Testis (tissue), 2 donors: ENCODE measurements at regions not wholly inside any gene's neighbourhood (a gene's known extent, or its start where the extent isn't known, plus 50 kb on each side); places are given as distances from the start of the nearest gene placed in this dataset.

Source experiments
- DNase-seq: peaks from one replicate; pipeline ENCODE4 v3.0.0-alpha.2; 2019
- H3K27ac ChIP-seq, 2 donors: fragments of 200-600 bp; sonication (generic); one replicate each; pipeline ENCODE4 v1.5.1; 2019
- H3K27me3 ChIP-seq: fragments of 200-600 bp; sonication (generic); one replicate; pipeline ENCODE4 v1.5.1; 2019
- H3K36me3 ChIP-seq: fragments of 200-600 bp; sonication (generic); one replicate; pipeline ENCODE4 v1.5.1; 2017; ENCODE audit warnings: low read depth; ENCODE audit errors: missing control alignments
- H3K4me1 ChIP-seq: fragments of 200-600 bp; sonication (generic); one replicate; pipeline ENCODE4 v1.5.1; 2019
- H3K4me3 ChIP-seq, 2 donors: fragments of 200-600 bp; sonication (generic); one replicate each; pipeline ENCODE4 v1.5.1; 2017 to 2019
- H3K9me3 ChIP-seq: fragments of 200-600 bp; sonication (generic); one replicate; pipeline ENCODE4 v1.5.1; 2017
- CTCF ChIP-seq, 3 experiments: fragments of 450-650 bp in 2 of 3; fragments of 200-600 bp in 1 of 3; sonication (generic) in 1 of 3; IDR thresholded peaks; one replicate each; pipeline ENCODE4 v1.5.1; 2016 to 2019; ENCODE audit warnings: antibody characterized with exemption in 3 of 3, mild to moderate bottlenecking in 2 of 3, moderate library complexity in 1 of 3
- POLR2A ChIP-seq: fragments of 450-650 bp; IDR thresholded peaks from one replicate; pipeline ENCODE4 v1.6.1; 2017; ENCODE audit warnings: antibody characterized with exemption, mild to moderate bottlenecking, moderate library complexity
- WGBS, 2 donors: methylation state at CpG; one replicate each; pipeline ENCODE4 v1.1.5; 2018; 5-methylcytosine and 5-hydroxymethylcytosine counted together
- intact Hi-C: fragments of 100-400 bp; cut with DNase I; formaldehyde crosslinking; loops from one replicate; pipeline ENCODE4 v1.15.1; 2023; ENCODE audit warnings: low total_unique reads

- Histone ChIP-seq H3K4me1 (no peaks in the 10 kb centered on the region), H3K36me3 (no peaks in the 10 kb centered on the region), H3K9me3 (no peaks in the 10 kb centered on the region), H3K4me3 (no peak overlapping the region), H3K27ac (no peak overlapping the region), H3K27me3 (no peaks in the 10 kb centered on the region)
- no peak for DNase-seq
- WGBS, 2 donors, result 83 to 88% methylated on average over 2 of the region's 2 CpGs
- intact Hi-C loops, result no loop called here
- TF ChIP-seq CTCF (IDR thresholded peaks at IDR 0.05), result no peak
- no peak for TF ChIP-seq POLR2A
Observed at GRCh38 chr17:53499277-53499676, 323.4 kb upstream of the KIF2B start.

GRCh38 chr17:53496356-53496755 is 326.4 kb upstream of the KIF2B start:
- intact Hi-C loops, result no loop called here
- 88 to 96% methylated on average over 1 of the region's 1 CpG for WGBS, 2 donors
- H3K27me3 ChIP-seq, result no peaks in the 10 kb centered on the region
- H3K4me3 ChIP-seq, result no peak overlapping the region
- TF ChIP-seq CTCF (IDR thresholded peaks at IDR 0.05), result no peak
- no peak for TF ChIP-seq POLR2A
- no peaks in the 10 kb centered on the region for H3K36me3 ChIP-seq
- H3K9me3 ChIP-seq, result no peaks in the 10 kb centered on the region
- H3K4me1 ChIP-seq, result no peaks in the 10 kb centered on the region
- no peak overlapping the region for H3K27ac ChIP-seq
- no peak for DNase-seq

DNA sequence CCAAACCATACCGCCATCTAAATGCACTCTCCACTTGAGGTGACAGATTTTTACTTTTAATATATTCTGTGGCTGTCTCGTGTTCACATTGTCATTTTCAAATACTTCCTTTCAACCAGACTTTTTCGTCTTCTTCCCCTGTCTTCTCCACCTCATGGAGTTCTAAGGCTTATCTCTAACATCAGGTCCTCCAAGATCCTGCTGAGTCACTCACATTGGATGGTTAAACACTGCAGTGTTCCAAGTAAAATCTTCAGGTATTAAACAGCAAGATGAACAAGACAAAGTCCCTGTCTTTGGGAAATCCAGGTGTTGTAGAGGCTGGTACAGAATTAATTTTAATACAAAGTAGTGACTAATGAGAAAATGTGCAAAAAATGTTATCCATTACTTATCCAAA is 330.2 kb upstream of the KIF2B start:
- TF ChIP-seq POLR2A (no peak), CTCF (IDR thresholded peaks at IDR 0.05) (no peak)
- Histone ChIP-seq H3K27ac (no peak overlapping the region), H3K4me3 (no peak overlapping the region), H3K9me3 (no peaks in the 10 kb centered on the region), H3K36me3 (no peaks in the 10 kb centered on the region), H3K4me1 (no peaks in the 10 kb centered on the region), H3K27me3 (no peaks in the 10 kb centered on the region)
- intact Hi-C loops, result no loop called here
- 89 to 90% methylated on average over 3 of the region's 3 CpGs for whole genome bisulfite sequencing, 2 donors
- DNase-seq, result no peak

GRCh38 chr17:53490447-53490968 is 332.2 kb upstream of the KIF2B start:
- Histone ChIP-seq H3K9me3 (no peaks in the 10 kb centered on the region), H3K4me3 (no peak overlapping the region)
- intact Hi-C loops, result no loop called here

More at GRCh38 chr17:53490447-53490968, 332.2 kb upstream of the KIF2B start:
- no peak overlapping the region for H3K27ac ChIP-seq
- H3K36me3 ChIP-seq, result no peaks in the 10 kb centered on the region
- DNase-seq, result no peak
- no peaks in the 10 kb centered on the region for H3K4me1 ChIP-seq
- no peaks in the 10 kb centered on the region for H3K27me3 ChIP-seq
- TF ChIP-seq CTCF (IDR thresholded peaks at IDR 0.05) (no peak), POLR2A (no peak)
